CD4-positive, alpha-beta T cell treated with Interleukin-15 for 4 hours (primary cell): ENCODE measurements at regions not wholly inside any gene's neighbourhood (a gene's known extent, or its start where the extent isn't known, plus 50 kb on each side); places are given as distances from the start of the nearest gene placed in this dataset.
A peak's percentile ranks its signal among the peaks of the same experiment; 100 is the strongest.

Experiments
- DNase-seq: peaks from one replicate; pipeline ENCODE4 v3.0.0-alpha.2; 2020; ENCODE audit warnings: low spot score

- DNase-seq: peak; percentile 4
Measured at GRCh38 chr3:124671106-124671505, 59.1 kb upstream of the UMPS start.

GRCh38 chr3:124674336-124674735, 55.9 kb upstream of the UMPS start:
- no peak for DNase-seq

GRCh38 chr3:124676236-124676635, 54.0 kb upstream of the UMPS start:
- no peak for DNase-seq

GRCh38 chr3:124679048-124679638, 51.1 kb upstream of the UMPS start:
- no peak for DNase-seq
